Right forelimb (tissue), 1 donor: ENCODE measurements at regions not wholly inside any gene's neighbourhood (a gene's known extent, or its start where the extent isn't known, plus 50 kb on each side); places are given as distances from the start of the nearest gene placed in this dataset.

Source experiments
- DNase-seq: peaks from one replicate; pipeline ENCODE4 v3.0.0-alpha.2; 2018

GRCh38 chr16:54355251-54355650 is 68.7 kb upstream of the IRX3 start:
- no peak for DNase-seq

- no peak for DNase-seq
These were observed 66.5 kb upstream of the IRX3 start for GRCh38 chr16:54353097-54353496.

GRCh38 chr16:54351171-54351570 is 64.6 kb upstream of the IRX3 start:
- DNase-seq = no peak

- DNase-seq = no peak
These were observed 61.4 kb upstream of the IRX3 start for GRCh38 chr16:54347961-54348360.

GRCh38 chr16:54346041-54346440 is 59.5 kb upstream of the IRX3 start:
- no peak for DNase-seq

- no peak for DNase-seq
These were observed 58.4 kb upstream of the IRX3 start for GRCh38 chr16:54344646-54345630.

- DNase-seq = no peak
These were observed 56.4 kb upstream of the IRX3 start for GRCh38 chr16:54342966-54343365.

GRCh38 chr16:54341892-54342776 is 55.5 kb upstream of the IRX3 start:
- DNase-seq = no peak

GRCh38 chr16:54340531-54340930 is 53.9 kb upstream of the IRX3 start:
- DNase-seq = no peak

GRCh38 chr16:54336631-54337204 is 50.1 kb upstream of the IRX3 start:
- no peak for DNase-seq
